Activated CD8-positive, alpha-beta memory T cell treated with anti-CD3 and anti-CD28 coated beads, Interleukin-2, amount 10 ng/mL, durations not matched to agents 7 days and 5 days (primary cell): ENCODE measurements at regions not wholly inside any gene's neighbourhood (a gene's known extent, or its start where the extent isn't known, plus 50 kb on each side); places are given as distances from the start of the nearest gene placed in this dataset.

Experiments
- ATAC-seq: fragments of 150-1000 bp; cut with Tn5 transposase; one replicate; pipeline ENCODE4 v1.10.0; 2021; ENCODE audit warnings: moderate library complexity
- CTCF ChIA-PET: fragments of 350-600 bp; sonication (Branson Sonifier 250); formaldehyde crosslinking; loops from one replicate; lab custom pipeline; 2021; ENCODE audit warnings: antibody characterized with exemption; lab: Charles Lee
- DNase-seq: peaks from one replicate; pipeline ENCODE4 v3.0.0-alpha.2; 2020
- H3K27ac Mint-ChIP-seq: one replicate; pipeline ENCODE4 v1.8.0; 2021; ENCODE audit warnings: mild to moderate bottlenecking, mixed read lengths
- H3K27me3 Mint-ChIP-seq: one replicate; pipeline ENCODE4 v1.8.0; 2021; ENCODE audit warnings: mixed read lengths
- H3K36me3 Mint-ChIP-seq: one replicate; pipeline ENCODE4 v1.8.0; 2021; ENCODE audit warnings: mild to moderate bottlenecking, mixed read lengths
- H3K4me1 Mint-ChIP-seq: one replicate; pipeline ENCODE4 v1.8.0; 2021; ENCODE audit warnings: mixed read lengths
- H3K4me3 Mint-ChIP-seq: one replicate; pipeline ENCODE4 v1.8.0; 2021; ENCODE audit warnings: mild to moderate bottlenecking, moderate library complexity, mixed read lengths
- H3K9me3 Mint-ChIP-seq: one replicate; pipeline ENCODE4 v1.8.0; 2022; ENCODE audit warnings: low read depth, mixed read lengths

DNA sequence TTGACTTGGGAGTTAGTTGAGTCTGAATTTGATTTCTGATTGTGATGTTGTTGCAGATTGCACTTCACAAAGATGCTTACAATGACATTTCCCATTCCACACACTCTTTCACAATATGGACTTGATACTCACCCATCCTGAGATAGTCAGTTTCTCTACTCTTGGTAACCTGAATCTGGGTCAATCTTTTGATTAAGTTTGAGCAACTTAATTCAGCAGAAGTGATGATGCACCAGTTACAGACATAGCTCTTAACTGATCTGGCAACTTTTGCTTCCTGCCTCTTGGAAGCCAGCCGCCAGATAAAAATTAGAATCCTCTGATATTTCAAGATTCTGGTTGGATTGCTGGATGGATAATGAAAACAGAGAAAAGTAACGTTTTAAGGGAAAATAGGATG, 79.7 kb upstream of the OSMR start:
- CTCF ChIA-PET: no interaction called here
- H3K4me1 Mint-ChIP-seq: no peaks in the 10 kb centered on the region
- H3K27ac Mint-ChIP-seq: no peak overlapping the region
- H3K27me3 Mint-ChIP-seq: no peaks in the 10 kb centered on the region
- DNase-seq (no peak), ATAC-seq (no peak)
- no peaks in the 10 kb centered on the region for H3K36me3 Mint-ChIP-seq
- no peak overlapping the region for H3K4me3 Mint-ChIP-seq
- no peaks in the 10 kb centered on the region for H3K9me3 Mint-ChIP-seq

- DNase-seq: no peak
- H3K36me3 Mint-ChIP-seq: no peaks in the 10 kb centered on the region
- H3K27ac Mint-ChIP-seq: no peak overlapping the region
- CTCF ChIA-PET: no interaction called here
- H3K4me1 Mint-ChIP-seq: no peaks in the 10 kb centered on the region
- no peak overlapping the region for H3K4me3 Mint-ChIP-seq
- no peak for ATAC-seq
- no peaks in the 10 kb centered on the region for H3K27me3 Mint-ChIP-seq
- H3K9me3 Mint-ChIP-seq: no peaks in the 10 kb centered on the region
Measured at GRCh38 chr5:38768412-38769211, 77.2 kb upstream of the OSMR start.

GRCh38 chr5:38772471-38772870, 73.3 kb upstream of the OSMR start:
- Mint-ChIP-seq H3K27ac (no peak overlapping the region), H3K4me3 (no peak overlapping the region), H3K9me3 (no peaks in the 10 kb centered on the region), H3K4me1 (no peaks in the 10 kb centered on the region), H3K27me3 (no peaks in the 10 kb centered on the region), H3K36me3 (no peaks in the 10 kb centered on the region)
- ATAC-seq: no peak
- CTCF ChIA-PET: no interaction called here
- no peak for DNase-seq

DNA sequence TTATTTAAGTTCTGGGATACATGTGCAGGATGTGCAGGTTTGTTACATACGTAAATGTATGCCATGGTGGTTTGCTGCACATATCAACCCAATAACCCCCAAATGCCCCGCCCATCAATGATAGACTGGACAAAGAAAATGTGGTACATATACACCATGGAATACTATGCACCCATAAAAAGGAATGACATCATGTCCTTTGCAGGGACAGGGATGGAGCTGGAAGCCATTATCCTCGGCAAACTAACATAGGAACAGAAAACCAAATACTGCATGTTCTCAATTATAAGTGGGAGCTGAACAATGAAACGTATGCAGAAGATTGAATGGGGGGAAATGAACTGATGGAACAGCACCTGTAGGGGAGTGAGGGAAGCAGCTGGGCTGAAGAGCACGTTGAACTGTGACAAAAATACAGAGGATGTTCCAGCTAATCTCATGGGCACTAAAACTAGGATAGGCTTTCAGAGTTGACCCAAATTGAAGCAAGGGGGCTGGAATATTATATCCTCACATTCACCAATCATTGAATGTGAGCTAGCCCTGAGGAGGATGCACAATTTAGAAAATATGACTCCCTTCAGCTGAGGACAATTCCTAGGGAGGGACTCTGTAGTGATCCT, 70.5 kb upstream of the OSMR start:
- no peak for DNase-seq
- CTCF ChIA-PET: no interaction called here
- H3K27ac Mint-ChIP-seq: no peak overlapping the region
- H3K4me1 Mint-ChIP-seq: no peaks in the 10 kb centered on the region
- no peaks in the 10 kb centered on the region for H3K9me3 Mint-ChIP-seq
- H3K4me3 Mint-ChIP-seq: no peak overlapping the region
- no peak for ATAC-seq
- H3K36me3 Mint-ChIP-seq: no peaks in the 10 kb centered on the region
- H3K27me3 Mint-ChIP-seq: no peaks in the 10 kb centered on the region

DNA sequence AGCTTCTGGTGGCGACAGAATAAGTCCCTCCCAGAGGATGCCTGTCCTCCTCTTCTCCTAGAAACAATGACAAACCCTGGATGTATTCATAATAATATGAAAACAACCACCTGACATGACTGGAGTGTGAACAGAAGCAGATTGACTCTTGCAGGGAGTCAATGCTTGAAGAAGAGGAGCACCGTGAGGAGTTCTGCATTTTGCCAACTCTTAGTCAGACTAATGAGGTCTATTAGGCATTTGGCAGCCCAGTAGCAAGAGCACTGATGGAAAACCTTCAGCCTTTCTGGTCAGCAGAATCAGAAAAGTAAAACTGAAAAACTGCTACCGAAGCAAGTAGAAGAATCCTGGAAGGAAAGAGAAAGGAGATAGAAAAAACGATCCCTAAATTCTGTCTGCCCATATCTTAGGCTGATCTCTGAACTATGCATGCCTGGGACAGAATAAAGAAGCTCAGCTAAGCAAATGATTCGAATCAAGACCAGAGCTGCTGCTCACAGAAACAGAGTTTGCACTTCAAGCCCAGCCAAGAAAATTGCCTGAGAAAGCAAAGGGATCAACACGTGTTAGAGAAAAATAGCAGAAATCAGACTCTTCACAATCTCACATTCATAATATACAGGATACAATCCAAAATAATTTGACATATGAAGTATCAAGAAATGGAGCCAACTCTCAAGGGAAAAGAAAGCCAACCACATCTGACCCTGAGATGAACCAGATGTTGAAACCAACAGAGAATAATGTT, 69.5 kb upstream of the OSMR start:
- Mint-ChIP-seq H3K9me3 (no peaks in the 10 kb centered on the region), H3K27me3 (peaks cover 5% of the 10 kb centered on the region), H3K4me1 (no peaks in the 10 kb centered on the region), H3K4me3 (no peak overlapping the region), H3K27ac (no peak overlapping the region), H3K36me3 (no peaks in the 10 kb centered on the region)
- ATAC-seq (no peak), DNase-seq (no peak)
- CTCF ChIA-PET: no interaction called here

GRCh38 chr5:38777111-38777510, 68.7 kb upstream of the OSMR start:
- ATAC-seq (no peak), DNase-seq (no peak)
- H3K27me3 Mint-ChIP-seq: peaks cover 6% of the 10 kb centered on the region
- peaks cover under 1% of the 10 kb centered on the region for H3K4me1 Mint-ChIP-seq
- no peak overlapping the region for H3K27ac Mint-ChIP-seq
- H3K9me3 Mint-ChIP-seq: no peaks in the 10 kb centered on the region
- CTCF ChIA-PET: no interaction called here
- no peak overlapping the region for H3K4me3 Mint-ChIP-seq
- H3K36me3 Mint-ChIP-seq: no peaks in the 10 kb centered on the region

DNA sequence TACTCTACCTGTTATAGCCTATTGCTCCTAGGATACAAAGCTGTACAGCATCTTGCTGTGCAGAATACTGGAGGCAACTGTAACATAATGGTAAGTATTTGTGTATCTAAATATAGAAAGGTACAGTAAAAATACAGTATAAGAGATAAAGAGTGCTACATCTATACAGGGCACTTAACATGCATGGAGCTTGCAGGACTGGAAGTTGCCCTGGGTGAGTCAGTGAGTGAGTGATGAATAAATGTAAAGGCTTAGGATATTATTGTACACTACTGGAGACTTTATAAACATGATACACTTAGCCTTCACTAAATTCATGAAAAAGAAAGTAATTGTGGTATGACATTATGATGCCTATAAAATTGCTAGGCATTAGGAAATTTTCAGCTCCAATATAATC, 65.5 kb upstream of the OSMR start:
- no peaks in the 10 kb centered on the region for H3K36me3 Mint-ChIP-seq
- CTCF ChIA-PET: no interaction called here
- no peak overlapping the region for H3K4me3 Mint-ChIP-seq
- no peak overlapping the region for H3K27ac Mint-ChIP-seq
- no peaks in the 10 kb centered on the region for H3K9me3 Mint-ChIP-seq
- DNase-seq (no peak), ATAC-seq (no peak)
- peaks cover 2% of the 10 kb centered on the region for H3K4me1 Mint-ChIP-seq
- H3K27me3 Mint-ChIP-seq: peaks cover 12% of the 10 kb centered on the region

GRCh38 chr5:38780945-38781344, 64.9 kb upstream of the OSMR start:
- H3K4me1 Mint-ChIP-seq: peaks cover 2% of the 10 kb centered on the region
- H3K9me3 Mint-ChIP-seq: peaks cover 2% of the 10 kb centered on the region
- peaks cover 12% of the 10 kb centered on the region for H3K27me3 Mint-ChIP-seq
- ATAC-seq (no peak), DNase-seq (no peak)
- CTCF ChIA-PET: no interaction called here
- H3K36me3 Mint-ChIP-seq: no peaks in the 10 kb centered on the region
- no peak overlapping the region for H3K27ac Mint-ChIP-seq
- no peak overlapping the region for H3K4me3 Mint-ChIP-seq

- Mint-ChIP-seq H3K36me3 (no peaks in the 10 kb centered on the region), H3K27me3 (peaks cover 12% of the 10 kb centered on the region), H3K9me3 (peaks cover 2% of the 10 kb centered on the region), H3K4me1 (peaks cover 2% of the 10 kb centered on the region), H3K4me3 (no peak overlapping the region), H3K27ac (no peak overlapping the region)
- CTCF ChIA-PET: interaction anchor here (1.5 kb wide), 1 partner anchor 341 kb away, joined by 5 read pairs; no protein-coding TSS in a partner anchor
- no peak for ATAC-seq
- DNase-seq: no peak
Measured at GRCh38 chr5:38782180-38782835, 63.5 kb upstream of the OSMR start.

GRCh38 chr5:38783011-38783561, 62.7 kb upstream of the OSMR start:
- Mint-ChIP-seq H3K9me3 (peaks cover 2% of the 10 kb centered on the region), H3K27me3 (peaks cover 12% of the 10 kb centered on the region), H3K4me1 (peaks cover 2% of the 10 kb centered on the region), H3K27ac (no peak overlapping the region), H3K4me3 (no peak overlapping the region), H3K36me3 (no peaks in the 10 kb centered on the region)
- ATAC-seq (no peak), DNase-seq (no peak)
- CTCF ChIA-PET: interaction anchor here (1.5 kb wide), 1 partner anchor 341 kb away, joined by 5 read pairs; no protein-coding TSS in a partner anchor

DNA sequence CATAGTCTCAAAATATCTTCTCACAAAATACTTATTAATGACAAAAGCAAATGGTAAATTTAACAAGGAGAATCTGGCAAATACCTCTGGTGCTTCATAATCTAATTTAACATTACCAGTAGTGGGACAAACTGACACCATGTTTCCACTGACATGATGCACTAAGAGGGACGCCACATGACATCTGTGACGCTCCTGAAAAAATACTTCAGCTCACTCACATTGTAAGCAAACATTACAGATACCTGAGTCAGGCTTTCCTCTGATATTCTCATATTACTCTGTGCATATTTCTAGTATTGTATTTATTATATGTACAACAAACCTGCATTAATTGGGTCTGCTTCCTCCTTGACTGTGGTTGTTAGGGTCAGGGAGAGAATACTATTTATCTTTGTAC, 56.7 kb upstream of the OSMR start:
- Mint-ChIP-seq H3K9me3 (peaks cover 2% of the 10 kb centered on the region), H3K4me3 (no peak overlapping the region), H3K36me3 (no peaks in the 10 kb centered on the region), H3K27me3 (peaks cover 22% of the 10 kb centered on the region), H3K27ac (no peak overlapping the region), H3K4me1 (no peaks in the 10 kb centered on the region)
- DNase-seq: no peak
- CTCF ChIA-PET: no interaction called here
- ATAC-seq: no peak

DNA sequence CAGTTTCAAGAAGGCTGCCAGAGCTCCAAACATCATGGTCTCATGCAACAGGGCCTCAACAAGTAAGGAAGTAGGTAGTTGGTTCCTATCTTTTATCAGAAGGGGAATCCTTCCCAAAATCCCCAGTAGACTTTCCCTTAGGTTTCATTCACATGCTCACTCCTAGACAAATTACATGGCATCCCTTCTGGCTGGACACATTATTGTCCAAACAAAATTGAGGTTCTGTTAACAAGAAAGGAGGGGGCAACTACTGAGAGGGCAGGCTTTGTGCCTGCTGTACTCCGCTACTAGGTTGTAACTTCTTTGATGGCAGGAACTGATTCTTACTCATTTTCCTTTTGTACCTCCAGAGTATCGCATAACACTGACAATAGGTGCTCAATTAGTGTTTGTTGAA, 56.0 kb upstream of the OSMR start:
- Mint-ChIP-seq H3K27me3 (peaks cover 24% of the 10 kb centered on the region), H3K36me3 (no peaks in the 10 kb centered on the region), H3K27ac (no peak overlapping the region), H3K4me1 (no peaks in the 10 kb centered on the region), H3K9me3 (peaks cover 2% of the 10 kb centered on the region), H3K4me3 (no peak overlapping the region)
- DNase-seq (no peak), ATAC-seq (no peak)
- CTCF ChIA-PET: no interaction called here

- H3K27ac Mint-ChIP-seq: no peak overlapping the region
- ATAC-seq: no peak
- no peak overlapping the region for H3K4me3 Mint-ChIP-seq
- no peak for DNase-seq
- H3K27me3 Mint-ChIP-seq: peaks cover 26% of the 10 kb centered on the region
- CTCF ChIA-PET: no interaction called here
- H3K4me1 Mint-ChIP-seq: no peaks in the 10 kb centered on the region
- no peaks in the 10 kb centered on the region for H3K36me3 Mint-ChIP-seq
- peaks cover 2% of the 10 kb centered on the region for H3K9me3 Mint-ChIP-seq
Measured at GRCh38 chr5:38790268-38790667, 55.5 kb upstream of the OSMR start.
